SK-N-SH (cell line): ENCODE measurements at regions not wholly inside any gene's neighbourhood (a gene's known extent, or its start where the extent isn't known, plus 50 kb on each side); places are given as distances from the start of the nearest gene placed in this dataset.

Experiments used
- CTCF ChIA-PET: fragments of 300-600, 350-600 bp; formaldehyde crosslinking; extraction: SDS; loops from one replicate; lab custom pipeline; 2021; lab: Yijun Ruan, JAX
- POLR2A ChIA-PET: fragments of 350-600 bp; sonication (Branson Sonifier 250); formaldehyde crosslinking; extraction: SDS; loops from one replicate; lab custom pipeline; 2020; ENCODE audit warnings: antibody characterized with exemption, inconsistent platforms; lab: Yijun Ruan, JAX
- DNase-seq: peaks from one replicate; pipeline ENCODE4 v3.0.0; 2012
- H2AFZ ChIP-seq: fragments of 200-600 bp; sonication (generic); 2 replicates; pipeline ENCODE4 v1.8.1; 2016; ENCODE audit warnings: antibody characterized with exemption, mild to moderate bottlenecking, low read depth
- H3F3A ChIP-seq: fragments of 200-600 bp; sonication (generic); replicated peaks from 2 replicates; pipeline ENCODE3; 2016; ENCODE audit warnings: antibody characterized with exemption, mild to moderate bottlenecking; ENCODE audit not compliant: insufficient read depth
- H3K27ac ChIP-seq, 2 experiments: fragments of 200-500 bp in 1 of 2; fragments of 200-600 bp in 1 of 2; sonication (Bioruptor generic) in 1 of 2; sonication (generic), shearing (Covaris generic) in 1 of 2; 2 replicates each; pipeline versions ENCODE4 v1.5.1 to v1.6.1; 2014 to 2016; ENCODE audit warnings: low read depth in 2 of 2, inconsistent platforms in 1 of 2, low read length in 1 of 2, mild to moderate bottlenecking in 1 of 2, mixed read lengths in 1 of 2
- H3K27me3 ChIP-seq: fragments of 200-600 bp; sonication (generic), shearing (Covaris generic); 2 replicates; pipeline ENCODE4 v1.6.1; 2016; ENCODE audit warnings: mixed run types; ENCODE audit not compliant: insufficient read depth
- H3K36me3 ChIP-seq, 2 experiments: fragments of 200-500 bp in 1 of 2; fragments of 200-600 bp in 1 of 2; sonication (Bioruptor generic) in 1 of 2; sonication (generic) in 1 of 2; replicated peaks in 1 of 2; 2 replicates each; pipeline versions ENCODE3 to v1.5.1; 2014 to 2016; ENCODE audit warnings: low read length in 1 of 2, mild to moderate bottlenecking in 1 of 2; ENCODE audit not compliant: insufficient read depth in 2 of 2, control insufficient read depth in 1 of 2
- H3K4me1 ChIP-seq, 2 experiments: fragments of 200-500 bp in 1 of 2; fragments of 200-600 bp in 1 of 2; sonication (Bioruptor generic) in 1 of 2; sonication (generic), shearing (Covaris generic) in 1 of 2; 2 replicates each; pipeline versions ENCODE4 v1.5.1 to v1.6.1; 2014 to 2016; ENCODE audit warnings: low read depth in 1 of 2, low read length in 1 of 2, mixed run types in 1 of 2; ENCODE audit not compliant: insufficient read depth in 2 of 2, control insufficient read depth in 1 of 2
- H3K4me2 ChIP-seq: fragments of 200-600 bp; sonication (generic), shearing (Covaris generic); 2 replicates; pipeline ENCODE4 v1.6.1; 2017; ENCODE audit warnings: mixed run types
- H3K4me3 ChIP-seq, 2 experiments: fragments of 200-500 bp in 1 of 2; fragments of 200-600 bp in 1 of 2; sonication (Bioruptor generic) in 1 of 2; sonication (generic), shearing (Covaris generic) in 1 of 2; 2 replicates each; pipeline versions ENCODE4 v1.5.1 to v1.8.1; 2014 to 2016; ENCODE audit warnings: low read depth in 2 of 2, inconsistent platforms in 1 of 2, low read length in 1 of 2, mild to moderate bottlenecking in 1 of 2, mixed read lengths in 1 of 2, moderate library complexity in 1 of 2
- H3K79me2 ChIP-seq: fragments of 200-600 bp; sonication (generic); 2 replicates; pipeline ENCODE4 v1.8.1; 2017; ENCODE audit warnings: mild to moderate bottlenecking; ENCODE audit not compliant: insufficient read depth
- H3K9ac ChIP-seq: fragments of 200-600 bp; sonication (generic); 2 replicates; pipeline ENCODE4 v1.6.1; 2017; ENCODE audit warnings: mixed run types
- H3K9me2 ChIP-seq: fragments of 200-600 bp; sonication (generic); 2 replicates; pipeline ENCODE4 v1.6.1; 2017; ENCODE audit warnings: mixed run types
- H3K9me3 ChIP-seq: fragments of 200-600 bp; sonication (generic); 2 replicates; pipeline ENCODE4 v1.6.1; 2017; ENCODE audit warnings: mixed run types, mild to moderate bottlenecking, moderate library complexity
- H4K20me1 ChIP-seq: fragments of 200-600 bp; sonication (generic); 2 replicates; pipeline ENCODE4 v1.6.1; 2017; ENCODE audit warnings: mild to moderate bottlenecking, mixed run types; ENCODE audit not compliant: insufficient read depth
- CHD2 ChIP-seq: fragments of 150-350 bp; IDR thresholded peaks from 2 replicates; pipeline ENCODE4 v1.6.1; 2018; ENCODE audit warnings: low read length; ENCODE audit not compliant: partially characterized antibody
- CTCF ChIP-seq: fragments of 200-600 bp; sonication (generic); IDR thresholded peaks from 2 replicates; pipeline ENCODE4 v1.6.1; 2017; ENCODE audit warnings: antibody characterized with exemption, mild to moderate bottlenecking, moderate library complexity
- ELF1 ChIP-seq: IDR thresholded peaks from 2 replicates; pipeline ENCODE4 v1.4.0; 2012
- FOSL2 ChIP-seq: IDR thresholded peaks from 2 replicates; pipeline ENCODE4 v1.4.0; 2012; ENCODE audit warnings: low read depth, mild to moderate bottlenecking, moderate library complexity, borderline replicate concordance
- FOXJ3 ChIP-seq: sonication (generic); formaldehyde crosslinking; IDR thresholded peaks from 2 replicates; pipeline ENCODE4 v1.5.1; 2020; ENCODE audit warnings: mild to moderate bottlenecking, missing genetic modification reagents
- FOXM1 ChIP-seq: IDR thresholded peaks from 2 replicates; pipeline ENCODE4 v1.4.0; 2012; ENCODE audit warnings: low read depth, mild to moderate bottlenecking
- MEF2A ChIP-seq: IDR thresholded peaks from 2 replicates; pipeline ENCODE4 v1.4.0; 2012; ENCODE audit warnings: low read depth, borderline replicate concordance
- MXI1 ChIP-seq: IDR thresholded peaks from 2 replicates; pipeline ENCODE4 v1.6.1; 2012; ENCODE audit warnings: mild to moderate bottlenecking, low read depth, low read length, improper control_type of control experiment
- POLR2AphosphoS5 ChIP-seq: IDR thresholded peaks from 2 replicates; pipeline ENCODE4 v1.6.1; 2012; ENCODE audit warnings: low read depth, low read length
- RCOR1 ChIP-seq: fragments of 150-350 bp; IDR thresholded peaks from 2 replicates; pipeline ENCODE4 v1.6.1; 2017; ENCODE audit warnings: antibody characterized with exemption, low read length
- RFX5 ChIP-seq: IDR thresholded peaks from 2 replicates; pipeline ENCODE4 v1.6.1; 2012; ENCODE audit warnings: mild to moderate bottlenecking, improper control_type of control experiment, low read length
- RXRA ChIP-seq: IDR thresholded peaks from 2 replicates; pipeline ENCODE4 v1.4.0; 2012; ENCODE audit warnings: low read depth, mild to moderate bottlenecking, borderline replicate concordance
- SIN3A ChIP-seq: IDR thresholded peaks from 2 replicates; pipeline ENCODE4 v1.6.1; 2012; ENCODE audit warnings: low read depth, mild to moderate bottlenecking, low read length, moderate library complexity, borderline replicate concordance
- SMC3 ChIP-seq: IDR thresholded peaks from 2 replicates; pipeline ENCODE4 v1.6.1; 2012; ENCODE audit warnings: low read depth, low read length, improper control_type of control experiment
- TCF12 ChIP-seq: IDR thresholded peaks from 2 replicates; pipeline ENCODE4 v1.4.0; 2012
- ZBTB33 ChIP-seq: IDR thresholded peaks from 2 replicates; pipeline ENCODE4 v1.4.0; 2012; ENCODE audit warnings: low read depth, borderline replicate concordance
- WGBS: methylation state at CpG from one replicate; pipeline ENCODE4 v1.1.6; 2017; ENCODE audit warnings: low lambda C conversion rate; 5-methylcytosine and 5-hydroxymethylcytosine counted together
- TF ChIP-seq, protein P1 (sequence below): fragments of 150-350 bp; IDR thresholded peaks from 2 replicates; pipeline ENCODE4 v1.6.1; 2017; ENCODE audit warnings: antibody characterized with exemption, low read length, low read depth, borderline replicate concordance
- TF ChIP-seq, protein P2 (sequence below): IDR thresholded peaks from 2 replicates; pipeline ENCODE4; 2012
- TF ChIP-seq, protein P3 (sequence below): IDR thresholded peaks from 2 replicates; pipeline ENCODE4 v1.4.0; 2012; ENCODE audit warnings: low read depth

- H3K9me3 ChIP-seq, result no peaks in the 10 kb centered on the region
- no peaks in the 10 kb centered on the region for H3F3A ChIP-seq
- POLR2A ChIA-PET, result no interaction called here
- no peaks in the 10 kb centered on the region for H3K36me3 ChIP-seq
- H3K9ac ChIP-seq, result no peak overlapping the region
- no peaks in the 10 kb centered on the region for H3K9me2 ChIP-seq
- CTCF ChIA-PET, result interaction anchor here (0.9 kb wide), 1 partner anchor 11 kb away, joined by 3 read pairs; no protein-coding TSS in a partner anchor
- WGBS, result 12% methylated on average over 3 of the region's 3 CpGs
- DNase-seq, result no peak
- no peaks in the 10 kb centered on the region for H3K27me3 ChIP-seq
- no peak overlapping the region for H2AFZ ChIP-seq
- no peaks in the 10 kb centered on the region for H4K20me1 ChIP-seq
- TF ChIP-seq POLR2AphosphoS5, result no peak
- TF ChIP-seq SIN3A, result no peak
- TF ChIP-seq RFX5, result no peak
- H3K79me2 ChIP-seq, result no peaks in the 10 kb centered on the region
- no peak overlapping the region for H3K4me2 ChIP-seq
- no peak overlapping the region for H3K4me3 ChIP-seq
- no peak overlapping the region for H3K27ac ChIP-seq
- no peaks in the 10 kb centered on the region; a peak in 1 of 4 replicates for H3K4me1 ChIP-seq
Observed at GRCh38 chr7:110010359-110010758, 1080.6 kb upstream of the LRRN3 start.

- Histone ChIP-seq H3K9me2 (no peaks in the 10 kb centered on the region), H2AFZ (no peak overlapping the region), H3K9ac (no peak overlapping the region), H3F3A (no peaks in the 10 kb centered on the region), H3K27me3 (no peaks in the 10 kb centered on the region)
- WGBS, result 3% methylated on average over 1 of the region's 1 CpG
- CTCF ChIA-PET, result no interaction called here
- TF ChIP-seq, protein P1, sequence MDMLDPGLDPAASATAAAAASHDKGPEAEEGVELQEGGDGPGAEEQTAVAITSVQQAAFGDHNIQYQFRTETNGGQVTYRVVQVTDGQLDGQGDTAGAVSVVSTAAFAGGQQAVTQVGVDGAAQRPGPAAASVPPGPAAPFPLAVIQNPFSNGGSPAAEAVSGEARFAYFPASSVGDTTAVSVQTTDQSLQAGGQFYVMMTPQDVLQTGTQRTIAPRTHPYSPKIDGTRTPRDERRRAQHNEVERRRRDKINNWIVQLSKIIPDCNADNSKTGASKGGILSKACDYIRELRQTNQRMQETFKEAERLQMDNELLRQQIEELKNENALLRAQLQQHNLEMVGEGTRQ, result no peak
- TF ChIP-seq SMC3, result no peak
- TF ChIP-seq ZBTB33, result no peak
- TF ChIP-seq RCOR1, result no peak
- no peak for TF ChIP-seq ELF1
- no peak for TF ChIP-seq MEF2A
- no peak for TF ChIP-seq FOXJ3
- TF ChIP-seq MXI1, result no peak
- no peak for TF ChIP-seq CTCF
- TF ChIP-seq FOXM1, result no peak
- no peak for TF ChIP-seq RXRA
- TF ChIP-seq, protein P2, sequence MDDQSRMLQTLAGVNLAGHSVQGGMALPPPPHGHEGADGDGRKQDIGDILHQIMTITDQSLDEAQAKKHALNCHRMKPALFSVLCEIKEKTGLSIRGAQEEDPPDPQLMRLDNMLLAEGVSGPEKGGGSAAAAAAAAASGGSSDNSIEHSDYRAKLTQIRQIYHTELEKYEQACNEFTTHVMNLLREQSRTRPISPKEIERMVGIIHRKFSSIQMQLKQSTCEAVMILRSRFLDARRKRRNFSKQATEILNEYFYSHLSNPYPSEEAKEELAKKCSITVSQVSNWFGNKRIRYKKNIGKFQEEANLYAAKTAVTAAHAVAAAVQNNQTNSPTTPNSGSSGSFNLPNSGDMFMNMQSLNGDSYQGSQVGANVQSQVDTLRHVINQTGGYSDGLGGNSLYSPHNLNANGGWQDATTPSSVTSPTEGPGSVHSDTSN, result no peak
- no peak for TF ChIP-seq TCF12
- TF ChIP-seq RFX5, result no peak
- TF ChIP-seq POLR2AphosphoS5, result no peak
- TF ChIP-seq CHD2, result no peak
- no peak for TF ChIP-seq FOSL2
- TF ChIP-seq, protein P3, sequence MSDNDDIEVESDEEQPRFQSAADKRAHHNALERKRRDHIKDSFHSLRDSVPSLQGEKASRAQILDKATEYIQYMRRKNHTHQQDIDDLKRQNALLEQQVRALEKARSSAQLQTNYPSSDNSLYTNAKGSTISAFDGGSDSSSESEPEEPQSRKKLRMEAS, result no peak
- TF ChIP-seq, all 33 proteins: peak for 0
- Histone ChIP-seq H3K36me3 (no peaks in the 10 kb centered on the region), H3K27ac (no peak overlapping the region), H4K20me1 (no peaks in the 10 kb centered on the region), H3K4me2 (no peak overlapping the region), H3K4me1 (no peaks in the 10 kb centered on the region), H3K4me3 (no peak overlapping the region), H3K79me2 (no peaks in the 10 kb centered on the region), H3K9me3 (no peaks in the 10 kb centered on the region; the same call in 1 of the 2 replicates)
- POLR2A ChIA-PET, result no interaction called here
- DNase-seq, result no peak
Observed at GRCh38 chr7:110017405-110017804, 1073.5 kb upstream of the LRRN3 start.
